Transverse colon (tissue), 3 donors: ENCODE measurements at regions not wholly inside any gene's neighbourhood (a gene's known extent, or its start where the extent isn't known, plus 50 kb on each side); places are given as distances from the start of the nearest gene placed in this dataset.

ENCODE experiments used
- CTCF ChIP-seq, 5 experiments: fragments of 200-600 bp in 3 of 5; fragments of 450-650 bp in 2 of 5; sonication (generic) in 3 of 5; IDR thresholded peaks; 1 replicate in 2 of 5; 2 replicates in 3 of 5; pipeline ENCODE4 v1.5.1; 2016 to 2017; ENCODE audit warnings: antibody characterized with exemption in 5 of 5, inconsistent platforms in 3 of 5, mild to moderate bottlenecking in 2 of 5, moderate library complexity in 1 of 5
- EP300 ChIP-seq: sonication (generic); formaldehyde crosslinking; IDR thresholded peaks from one replicate; pipeline ENCODE4 v1.6.1; 2017; ENCODE audit warnings: antibody characterized with exemption, low read depth
- POLR2A ChIP-seq: fragments of 450-650 bp; IDR thresholded peaks from one replicate; pipeline ENCODE4 v1.6.1; 2016; ENCODE audit warnings: antibody characterized with exemption, mild to moderate bottlenecking, moderate library complexity

- TF ChIP-seq CTCF (IDR thresholded peaks at IDR 0.05) (no peak), POLR2A (no peak), EP300 (no peak)
Observed at GRCh38 chr3:13935494-13936094, 55.7 kb upstream of the WNT7A start.
